Natural killer cell (primary cell): ENCODE measurements at regions not wholly inside any gene's neighbourhood (a gene's known extent, or its start where the extent isn't known, plus 50 kb on each side); places are given as distances from the start of the nearest gene placed in this dataset.

ENCODE experiments used
- ATAC-seq, 3 donors: fragments of 150-1000 bp in 2 of 3; fragments of 200-7000 bp in 1 of 3; cut with Tn5 transposase; 1 replicate in 1 of 3; 2 replicates in 2 of 3; pipeline ENCODE4 v1.10.0; 2021; ENCODE audit warnings: mild to moderate bottlenecking in 2 of 3, moderate library complexity in 2 of 3
- DNase-seq, 2 donors: peaks; one replicate each; pipeline versions ENCODE4 v3.0.0 to v3.0.0-alpha.2; 2013 to 2021; ENCODE audit warnings: mixed read lengths in 1 of 2
- H3K27ac ChIP-seq: one replicate; pipeline ENCODE4 v1.5.1; 2013; ENCODE audit warnings: mild to moderate bottlenecking, low read length
- H3K27me3 ChIP-seq: one replicate; pipeline ENCODE4 v1.6.1; 2013; ENCODE audit warnings: low read length; ENCODE audit not compliant: control insufficient read depth, insufficient read depth
- H3K36me3 ChIP-seq: one replicate; pipeline ENCODE4 v1.6.1; 2013; ENCODE audit warnings: low read length; ENCODE audit not compliant: control insufficient read depth, insufficient read depth
- H3K4me1 ChIP-seq: one replicate; pipeline ENCODE4 v1.6.1; 2013; ENCODE audit warnings: low read length; ENCODE audit not compliant: control insufficient read depth, insufficient read depth
- H3K4me3 ChIP-seq: one replicate; pipeline ENCODE4 v1.5.1; 2013; ENCODE audit warnings: low read length
- H3K9me3 ChIP-seq: one replicate; pipeline ENCODE4 v1.6.1; 2013; ENCODE audit warnings: low read length; ENCODE audit not compliant: control insufficient read depth, insufficient read depth
- H3K27ac Mint-ChIP-seq, 2 donors: one replicate each; pipeline ENCODE4 v1.8.0; 2022; ENCODE audit warnings: mild to moderate bottlenecking in 2 of 2, mixed read lengths in 2 of 2, moderate library complexity in 1 of 2
- H3K27me3 Mint-ChIP-seq, 2 donors: one replicate each; pipeline ENCODE4 v1.8.0; 2022; ENCODE audit warnings: low read depth in 2 of 2, mixed read lengths in 2 of 2
- H3K36me3 Mint-ChIP-seq: one replicate; pipeline ENCODE4 v1.8.0; 2022; ENCODE audit warnings: mixed read lengths
- H3K4me1 Mint-ChIP-seq, 2 donors: one replicate each; pipeline ENCODE4 v1.8.0; 2022; ENCODE audit warnings: mixed read lengths in 2 of 2
- H3K4me3 Mint-ChIP-seq: one replicate; pipeline ENCODE4 v1.8.0; 2022; ENCODE audit warnings: mild to moderate bottlenecking, moderate library complexity, mixed read lengths
- H3K9me3 Mint-ChIP-seq, 2 donors: one replicate each; pipeline ENCODE4 v1.8.0; 2022; ENCODE audit warnings: mixed read lengths in 2 of 2
- WGBS: methylation state at CpG from one replicate; pipeline ENCODE4 v1.1.7; 2013; ENCODE audit warnings: missing lambda C conversion rate; ENCODE audit not compliant: insufficient coverage; 5-methylcytosine and 5-hydroxymethylcytosine counted together
- intact Hi-C: fragments of 100-400 bp; cut with micrococcal nuclease; formaldehyde crosslinking; loops from one replicate; pipeline ENCODE4 v1.14.2; 2022
- TF ChIP-seq, protein P1 (sequence below): fragments of 200-600 bp; IDR thresholded peaks from one replicate; pipeline ENCODE4 v1.8.0; 2022; ENCODE audit warnings: antibody characterized with exemption

DNA sequence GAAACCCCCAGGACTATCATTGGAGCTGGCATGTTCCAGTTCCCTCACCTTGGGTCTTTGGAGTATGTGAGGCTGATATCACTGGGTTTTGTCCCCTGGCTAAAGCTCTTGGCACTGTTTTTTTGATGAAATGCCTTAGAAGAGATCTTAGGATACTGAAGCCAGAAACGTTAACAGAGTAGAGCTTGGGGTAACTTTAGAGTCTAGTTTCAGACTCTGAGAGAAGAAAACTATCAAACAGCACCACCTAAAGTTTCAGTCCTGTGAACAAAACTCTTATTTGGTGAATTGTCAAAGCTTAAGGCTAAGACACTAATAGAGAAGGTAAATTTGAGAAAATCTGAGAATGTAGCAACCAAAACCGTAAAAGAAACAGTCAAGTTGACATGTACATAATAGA is 111.7 kb upstream of the PUM3 start:
- H3K36me3 Mint-ChIP-seq, result no peaks in the 10 kb centered on the region
- intact Hi-C loops, result no loop called here
- ATAC-seq (no peak), DNase-seq (no peak)
- no peaks in the 10 kb centered on the region for H3K9me3 Mint-ChIP-seq
- TF ChIP-seq, protein P1, sequence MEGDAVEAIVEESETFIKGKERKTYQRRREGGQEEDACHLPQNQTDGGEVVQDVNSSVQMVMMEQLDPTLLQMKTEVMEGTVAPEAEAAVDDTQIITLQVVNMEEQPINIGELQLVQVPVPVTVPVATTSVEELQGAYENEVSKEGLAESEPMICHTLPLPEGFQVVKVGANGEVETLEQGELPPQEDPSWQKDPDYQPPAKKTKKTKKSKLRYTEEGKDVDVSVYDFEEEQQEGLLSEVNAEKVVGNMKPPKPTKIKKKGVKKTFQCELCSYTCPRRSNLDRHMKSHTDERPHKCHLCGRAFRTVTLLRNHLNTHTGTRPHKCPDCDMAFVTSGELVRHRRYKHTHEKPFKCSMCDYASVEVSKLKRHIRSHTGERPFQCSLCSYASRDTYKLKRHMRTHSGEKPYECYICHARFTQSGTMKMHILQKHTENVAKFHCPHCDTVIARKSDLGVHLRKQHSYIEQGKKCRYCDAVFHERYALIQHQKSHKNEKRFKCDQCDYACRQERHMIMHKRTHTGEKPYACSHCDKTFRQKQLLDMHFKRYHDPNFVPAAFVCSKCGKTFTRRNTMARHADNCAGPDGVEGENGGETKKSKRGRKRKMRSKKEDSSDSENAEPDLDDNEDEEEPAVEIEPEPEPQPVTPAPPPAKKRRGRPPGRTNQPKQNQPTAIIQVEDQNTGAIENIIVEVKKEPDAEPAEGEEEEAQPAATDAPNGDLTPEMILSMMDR, result no peak
- no peak overlapping the region for H3K27ac Mint-ChIP-seq
- peaks cover 0 to 9% of the 10 kb centered on the region in 2 donors for H3K4me1 Mint-ChIP-seq
- H3K27me3 ChIP-seq, result no peaks in the 10 kb centered on the region
- H3K4me3 Mint-ChIP-seq, result no peak overlapping the region
- no peaks in the 10 kb centered on the region for H3K4me1 ChIP-seq
- H3K4me3 ChIP-seq, result no peak overlapping the region
- no peaks in the 10 kb centered on the region for H3K36me3 ChIP-seq
- WGBS, result 80% methylated on average over 1 of the region's 2 CpGs
- H3K27me3 Mint-ChIP-seq, result peaks cover 10 to 17% of the 10 kb centered on the region in 2 donors
- no peaks in the 10 kb centered on the region for H3K9me3 ChIP-seq
- no peak overlapping the region for H3K27ac ChIP-seq

DNA sequence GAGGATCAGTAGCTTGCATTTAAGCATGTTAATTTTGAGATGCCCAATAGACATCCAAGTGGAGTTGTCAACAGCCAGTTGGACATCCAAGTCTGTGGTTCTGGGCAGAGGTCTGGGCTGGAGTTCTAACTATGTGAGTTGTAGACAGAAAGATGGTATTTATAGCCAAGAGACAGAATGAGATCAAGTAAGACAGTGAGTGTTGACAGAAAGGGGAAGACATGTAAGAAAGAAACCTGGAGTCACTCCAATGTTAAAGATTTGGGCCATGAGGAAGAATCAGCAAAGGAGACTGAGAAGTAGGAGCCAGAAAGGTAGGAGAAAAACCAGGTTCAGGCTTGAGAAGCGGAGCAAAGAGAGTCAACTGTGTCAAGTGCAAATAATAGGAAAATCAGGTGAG is 95.5 kb upstream of the PUM3 start:
- Histone ChIP-seq H3K4me1 (no peaks in the 10 kb centered on the region), H3K27ac (no peak overlapping the region), H3K9me3 (no peaks in the 10 kb centered on the region), H3K27me3 (no peaks in the 10 kb centered on the region), H3K36me3 (no peaks in the 10 kb centered on the region), H3K4me3 (no peak overlapping the region)
- H3K4me1 Mint-ChIP-seq, result no peaks in the 10 kb centered on the region
- H3K9me3 Mint-ChIP-seq, result peaks cover 0 to 2% of the 10 kb centered on the region in 2 donors
- no peaks in the 10 kb centered on the region for H3K36me3 Mint-ChIP-seq
- ATAC-seq, result no peak
- intact Hi-C loops, result no loop called here
- TF ChIP-seq, protein P1, result no peak
- no peak for DNase-seq
- WGBS, result 84% methylated on average over 1 of the region's 1 CpG
- H3K27me3 Mint-ChIP-seq, result peaks cover 16 to 21% of the 10 kb centered on the region in 2 donors
- H3K4me3 Mint-ChIP-seq, result no peak overlapping the region
- H3K27ac Mint-ChIP-seq, result no peak overlapping the region

DNA sequence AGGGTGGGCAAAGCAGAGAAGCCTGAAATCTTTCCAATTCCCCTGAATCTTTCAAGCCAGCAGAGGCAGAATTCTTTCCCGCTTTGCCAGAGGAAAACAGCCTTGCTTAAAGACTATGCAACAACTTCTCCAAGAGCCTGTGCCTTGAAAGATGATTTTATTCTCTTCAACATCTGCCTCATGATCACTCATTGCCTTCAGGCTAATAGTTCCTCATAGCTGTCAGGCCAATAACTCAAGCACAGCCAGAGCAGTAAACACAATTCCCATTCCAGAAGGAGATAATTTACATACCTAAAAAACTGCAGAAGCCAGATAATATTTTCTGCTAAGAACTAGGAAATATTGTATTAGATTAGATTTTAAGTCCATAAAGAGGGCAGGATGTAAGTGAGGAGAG is 92.3 kb upstream of the PUM3 start:
- Histone ChIP-seq H3K27me3 (no peaks in the 10 kb centered on the region), H3K27ac (no peak overlapping the region), H3K9me3 (no peaks in the 10 kb centered on the region), H3K4me1 (no peaks in the 10 kb centered on the region), H3K36me3 (no peaks in the 10 kb centered on the region), H3K4me3 (no peak overlapping the region)
- DNase-seq, result no peak
- TF ChIP-seq, protein P1, result no peak
- intact Hi-C loops, result no loop called here
- H3K27ac Mint-ChIP-seq, result no peak overlapping the region
- no peaks in the 10 kb centered on the region for H3K36me3 Mint-ChIP-seq
- H3K9me3 Mint-ChIP-seq, result no peaks in the 10 kb centered on the region
- H3K4me3 Mint-ChIP-seq, result no peak overlapping the region
- H3K4me1 Mint-ChIP-seq, result no peaks in the 10 kb centered on the region
- peaks cover 6 to 18% of the 10 kb centered on the region in 2 donors for H3K27me3 Mint-ChIP-seq
- WGBS, result no CpG with 5 or more reads among the region's 1 CpG
- ATAC-seq, result no peak

DNA sequence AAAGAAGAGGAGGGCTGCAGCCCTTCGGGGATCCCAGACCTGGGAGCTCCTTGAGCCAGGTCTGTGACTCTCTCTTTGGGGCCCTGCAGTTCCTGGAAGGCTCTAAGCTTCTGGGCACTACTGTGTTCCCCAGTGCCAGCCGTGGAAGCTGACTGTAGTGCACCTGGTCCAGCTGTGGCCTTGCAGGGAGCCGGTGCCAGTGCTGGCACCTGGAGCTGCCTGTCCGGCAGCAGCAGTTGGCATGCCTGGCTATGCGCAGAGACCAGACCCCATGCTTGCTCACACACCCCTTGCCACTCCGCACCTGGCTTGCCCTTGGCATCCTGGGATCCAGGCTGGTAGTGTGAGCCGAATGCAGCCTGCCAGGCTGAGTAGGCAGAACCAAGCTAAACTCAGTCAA is 91.0 kb upstream of the PUM3 start:
- Mint-ChIP-seq H3K9me3 (no peaks in the 10 kb centered on the region), H3K27me3 (peaks cover 4 to 10% of the 10 kb centered on the region in 2 donors), H3K4me3 (no peak overlapping the region), H3K4me1 (no peaks in the 10 kb centered on the region), H3K27ac (no peak overlapping the region), H3K36me3 (no peaks in the 10 kb centered on the region)
- 92% methylated on average over 7 of the region's 7 CpGs for WGBS
- Histone ChIP-seq H3K27me3 (no peaks in the 10 kb centered on the region), H3K4me3 (no peak overlapping the region), H3K27ac (no peak overlapping the region), H3K9me3 (no peaks in the 10 kb centered on the region), H3K36me3 (no peaks in the 10 kb centered on the region), H3K4me1 (no peaks in the 10 kb centered on the region)
- ATAC-seq, result no peak
- intact Hi-C loops, result no loop called here
- DNase-seq, result no peak
- TF ChIP-seq, protein P1, result no peak
